GM21717 (cell line): ENCODE measurements at regions not wholly inside any gene's neighbourhood (a gene's known extent, or its start where the extent isn't known, plus 50 kb on each side); places are given as distances from the start of the nearest gene placed in this dataset.
"Not testable (repeated sequence)": the region's sequence is repeated elsewhere in the genome, so short reads cannot be mapped to it uniquely, and the experiment has no call there.

Experiments
- ATAC-seq: cut with Tn5 transposase; IDR thresholded peaks from one replicate; pipeline ENCODE4 v1.9.1; 2021; ENCODE audit warnings: mild to moderate bottlenecking, moderate library complexity; ENCODE audit not compliant: unreplicated experiment

DNA sequence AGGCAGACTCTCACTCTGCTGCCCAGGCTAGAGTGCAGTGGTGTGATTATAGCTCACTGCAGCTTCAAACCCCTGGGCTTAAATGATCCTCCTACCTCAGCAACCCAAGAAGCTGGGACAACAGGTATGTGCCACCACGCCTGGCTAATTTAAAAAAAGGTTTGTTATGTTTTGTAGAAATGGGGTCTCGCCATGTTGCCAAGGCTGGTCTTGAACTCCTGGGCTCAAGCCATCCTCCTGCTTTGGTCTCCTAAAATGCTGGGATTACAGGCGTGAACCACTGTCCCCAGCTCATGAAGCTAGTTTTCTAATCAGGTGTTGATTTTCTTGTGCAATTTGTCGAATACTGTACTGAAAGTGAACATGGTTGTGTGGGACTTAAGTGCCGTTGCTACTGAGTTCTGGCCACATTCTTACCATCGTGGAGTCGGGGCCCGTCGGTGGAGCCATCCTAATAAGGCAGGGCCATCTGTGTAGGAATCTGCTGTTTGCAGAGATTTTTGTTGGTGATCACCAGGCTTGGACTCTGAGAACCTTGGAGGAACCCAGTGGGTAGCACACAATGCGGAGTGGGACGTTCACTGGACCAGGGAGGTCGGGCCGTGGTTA is 193.2 kb downstream of the GOLGA6L6 start:
- no peak for ATAC-seq

DNA sequence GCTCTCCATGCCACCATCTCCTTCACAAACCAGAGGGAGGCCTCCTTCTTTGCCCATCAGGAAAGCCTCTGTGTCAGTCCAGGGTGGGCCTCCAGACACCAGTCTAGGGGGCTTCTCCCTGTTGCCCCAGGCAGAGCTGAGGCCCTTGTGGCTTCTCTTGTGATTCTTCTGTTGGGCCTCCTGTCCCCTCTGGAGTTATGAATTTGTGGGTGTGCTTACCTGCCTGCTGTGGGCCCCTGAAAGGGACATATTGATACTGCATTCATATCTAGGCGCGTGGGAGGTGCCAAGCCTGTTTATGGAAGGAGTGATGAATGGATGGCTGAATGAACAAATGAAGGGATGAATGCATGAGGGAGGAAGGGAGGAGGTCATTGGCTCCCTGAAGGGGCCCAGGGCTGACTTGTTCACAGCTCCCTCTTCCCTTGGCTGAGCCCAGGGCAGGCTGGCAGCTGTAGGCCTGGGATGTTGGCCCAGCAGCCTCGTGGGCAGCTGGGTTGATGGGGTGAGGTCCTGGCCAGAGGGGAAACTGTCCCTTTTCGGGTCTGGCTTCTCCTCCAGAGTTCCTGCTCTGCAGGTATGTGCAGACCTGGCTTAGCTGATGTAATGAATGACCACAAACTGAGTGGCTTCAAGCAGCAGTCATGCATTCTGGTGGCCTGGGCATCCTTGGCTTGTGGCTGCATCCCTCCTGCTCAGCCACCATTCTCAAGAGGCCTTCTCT is 195.4 kb downstream of the GOLGA6L6 start:
- no peak for ATAC-seq

DNA sequence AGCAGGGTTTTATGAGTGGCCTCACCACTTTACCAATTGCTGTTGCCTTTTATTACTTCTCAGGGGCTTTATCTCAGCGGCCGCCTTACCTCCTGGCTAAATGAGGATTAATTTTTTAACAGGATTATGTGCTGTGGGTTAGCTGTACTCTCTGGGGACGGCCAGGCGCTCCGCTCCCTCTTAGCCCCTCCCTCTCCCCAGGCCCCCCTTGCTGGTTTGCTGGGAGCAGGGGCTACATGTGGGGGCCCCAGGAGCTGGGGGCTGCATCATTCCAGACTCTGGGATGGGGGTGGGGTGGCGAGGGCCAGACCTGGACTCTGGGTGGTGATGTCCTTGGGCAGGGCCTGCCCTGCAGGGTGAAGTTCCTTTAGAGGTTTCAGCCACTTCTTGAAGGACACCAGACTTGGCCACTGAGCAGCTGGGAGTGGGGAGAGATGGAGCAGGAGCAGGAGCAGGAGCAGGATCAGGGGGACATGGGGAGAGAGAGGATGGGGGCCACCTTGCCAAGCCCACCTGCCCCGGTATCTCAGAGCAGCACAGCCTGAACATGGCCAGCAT is 196.1 kb downstream of the GOLGA6L6 start:
- no peak for ATAC-seq

DNA sequence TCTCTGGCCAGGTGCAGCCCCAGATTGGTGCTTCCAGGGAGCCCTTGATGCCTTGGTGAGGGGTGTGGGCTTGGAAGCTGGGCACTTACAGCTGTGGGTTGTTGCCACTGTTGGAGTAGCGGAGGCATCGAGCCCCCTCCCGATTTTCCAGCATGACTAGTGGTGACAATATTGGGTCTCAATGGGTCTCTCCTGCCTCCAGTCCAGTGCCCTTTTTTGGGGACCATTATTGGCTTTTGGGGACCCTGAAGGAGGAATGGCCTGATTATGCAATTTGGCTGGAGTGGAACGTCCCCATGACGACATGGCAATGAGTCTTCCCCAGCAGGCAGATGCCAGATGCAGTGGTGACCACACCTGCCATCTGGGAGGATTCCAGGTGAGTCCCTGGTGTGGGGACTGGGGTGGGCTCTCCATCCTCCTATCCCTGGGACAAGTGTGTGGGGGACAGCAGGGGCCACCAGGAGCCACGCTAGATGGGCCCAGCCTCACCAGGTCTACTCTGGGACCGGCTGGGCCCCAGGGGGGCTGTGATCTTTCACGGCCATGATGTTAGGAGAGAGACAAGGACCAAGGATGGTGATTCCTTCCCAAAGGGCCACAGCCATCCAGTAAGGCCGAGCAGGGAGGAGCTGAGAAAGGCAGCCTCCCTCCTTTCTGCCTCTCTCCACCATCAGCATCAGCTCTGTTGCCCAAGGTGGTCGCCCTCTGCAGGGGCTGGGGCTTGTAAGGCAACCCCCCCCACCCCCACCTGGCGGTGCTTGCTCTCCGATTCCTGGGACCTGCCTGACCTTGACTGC is 196.8 kb downstream of the GOLGA6L6 start:
- ATAC-seq = no peak

DNA sequence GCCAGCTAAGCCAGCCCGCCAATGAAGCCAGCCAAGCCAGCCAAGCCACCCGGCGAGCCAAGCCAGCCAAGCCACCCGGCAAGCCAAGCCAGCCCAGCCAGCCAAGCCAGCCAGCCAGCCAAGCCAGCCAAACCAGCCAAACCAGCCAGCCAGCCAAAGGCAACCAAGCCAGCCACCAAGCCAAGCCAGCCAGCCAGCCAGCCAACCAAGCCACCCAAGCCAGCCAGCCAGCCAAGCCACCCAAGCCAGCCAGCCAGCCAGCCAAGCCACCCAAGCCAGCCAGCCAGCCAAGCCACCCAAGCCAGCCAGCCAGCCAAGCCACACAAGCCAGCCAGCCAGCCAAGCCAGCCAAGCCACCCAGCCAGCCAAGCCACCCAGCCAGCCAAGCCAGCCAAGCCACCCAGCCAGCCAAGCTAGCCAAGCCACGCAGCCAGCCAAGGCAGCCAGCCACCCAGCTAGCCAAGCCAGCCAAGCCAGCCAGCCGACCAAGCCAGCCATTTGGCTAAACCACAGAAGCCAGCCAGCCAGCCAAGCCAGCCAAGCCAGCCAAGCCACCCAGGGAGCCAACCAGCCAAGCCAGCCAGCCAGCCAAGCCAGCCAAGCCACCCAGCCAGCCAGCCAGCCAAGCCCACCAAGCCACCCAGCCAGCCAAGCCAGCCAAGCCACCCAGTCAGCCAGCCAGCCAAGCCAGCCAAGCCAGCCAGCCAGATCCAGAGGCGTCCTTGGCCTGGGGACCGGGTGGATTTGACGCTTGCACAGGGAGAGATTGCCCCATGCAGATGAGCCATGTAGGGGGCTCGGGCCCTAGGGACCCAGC is 198.0 kb downstream of the GOLGA6L6 start:
- not testable (repeated sequence) for ATAC-seq

DNA sequence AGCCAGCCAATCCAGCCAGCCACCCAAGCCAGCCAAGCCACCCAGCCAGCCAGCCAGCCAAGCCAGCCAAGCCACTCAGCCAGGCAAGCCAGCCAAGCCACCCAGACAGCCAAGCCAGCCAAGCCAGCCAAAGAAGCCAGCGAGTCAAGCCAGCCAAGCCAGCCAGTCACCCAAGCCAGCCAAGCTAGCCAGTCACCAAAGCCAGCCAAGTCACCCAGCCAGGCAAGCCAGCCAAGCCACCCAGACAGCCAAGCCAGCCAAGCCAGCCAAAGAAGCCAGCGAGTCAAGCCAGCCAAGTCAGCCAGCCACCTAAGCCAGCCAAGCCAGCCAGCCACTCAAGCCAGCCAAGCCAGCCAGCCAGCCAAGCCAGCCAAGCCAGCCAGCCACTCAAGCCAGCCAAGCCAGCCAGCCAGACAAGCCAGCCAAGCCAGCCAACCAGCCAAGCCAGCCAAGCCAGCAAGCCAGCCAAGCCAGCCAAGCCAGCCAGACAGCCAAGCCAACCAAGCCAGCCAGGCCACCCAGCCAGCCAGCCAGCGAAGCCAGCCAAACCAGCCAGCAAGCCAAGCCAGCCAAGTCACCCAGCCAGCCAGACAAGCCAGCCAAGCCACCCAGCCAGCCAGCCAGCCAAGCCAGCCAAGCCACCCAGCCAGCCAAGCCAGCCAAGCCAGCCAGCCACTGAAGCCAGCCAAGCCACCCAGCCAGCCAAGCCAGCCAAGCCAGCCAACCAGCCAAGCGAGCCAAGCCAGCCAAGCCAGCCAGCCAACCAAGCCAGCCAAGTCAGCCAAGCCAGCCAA is 198.8 kb downstream of the GOLGA6L6 start:
- ATAC-seq = not testable (repeated sequence)

DNA sequence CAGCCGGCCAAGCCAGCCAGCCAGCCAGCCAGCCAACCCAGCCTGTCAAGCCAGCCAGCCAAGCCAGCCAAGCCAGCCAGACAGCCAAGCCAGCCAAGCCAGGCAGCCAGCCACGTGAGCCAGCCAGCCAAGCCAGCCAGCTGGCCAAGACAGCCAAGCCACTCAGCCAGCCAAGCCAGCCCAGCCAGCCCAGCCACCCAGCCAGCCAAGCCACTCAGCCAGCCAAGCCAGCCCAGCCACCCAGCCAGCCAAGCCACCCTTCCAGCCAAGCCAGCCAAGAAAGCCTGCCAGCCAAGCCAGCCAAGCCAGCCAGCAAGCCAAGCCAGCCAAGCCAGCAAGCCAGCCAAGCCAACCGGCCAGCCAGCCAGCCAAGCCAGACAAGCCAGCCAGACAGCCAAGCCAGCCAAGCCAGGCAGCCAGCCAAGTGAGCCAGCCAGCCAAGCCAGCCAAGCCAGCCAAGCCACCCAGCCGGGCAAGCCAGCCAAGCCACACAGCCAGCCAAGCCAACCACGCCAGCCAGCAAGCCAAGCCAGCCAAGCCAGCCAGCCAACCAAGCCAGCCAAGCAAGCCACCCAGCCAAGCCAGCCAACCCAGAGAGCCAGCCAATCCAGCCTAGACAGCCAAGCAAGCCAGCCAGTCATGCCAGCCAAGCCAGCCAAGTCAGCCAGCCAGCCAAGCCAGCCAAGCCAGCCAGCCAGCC is 199.5 kb downstream of the GOLGA6L6 start:
- ATAC-seq = no peak

DNA sequence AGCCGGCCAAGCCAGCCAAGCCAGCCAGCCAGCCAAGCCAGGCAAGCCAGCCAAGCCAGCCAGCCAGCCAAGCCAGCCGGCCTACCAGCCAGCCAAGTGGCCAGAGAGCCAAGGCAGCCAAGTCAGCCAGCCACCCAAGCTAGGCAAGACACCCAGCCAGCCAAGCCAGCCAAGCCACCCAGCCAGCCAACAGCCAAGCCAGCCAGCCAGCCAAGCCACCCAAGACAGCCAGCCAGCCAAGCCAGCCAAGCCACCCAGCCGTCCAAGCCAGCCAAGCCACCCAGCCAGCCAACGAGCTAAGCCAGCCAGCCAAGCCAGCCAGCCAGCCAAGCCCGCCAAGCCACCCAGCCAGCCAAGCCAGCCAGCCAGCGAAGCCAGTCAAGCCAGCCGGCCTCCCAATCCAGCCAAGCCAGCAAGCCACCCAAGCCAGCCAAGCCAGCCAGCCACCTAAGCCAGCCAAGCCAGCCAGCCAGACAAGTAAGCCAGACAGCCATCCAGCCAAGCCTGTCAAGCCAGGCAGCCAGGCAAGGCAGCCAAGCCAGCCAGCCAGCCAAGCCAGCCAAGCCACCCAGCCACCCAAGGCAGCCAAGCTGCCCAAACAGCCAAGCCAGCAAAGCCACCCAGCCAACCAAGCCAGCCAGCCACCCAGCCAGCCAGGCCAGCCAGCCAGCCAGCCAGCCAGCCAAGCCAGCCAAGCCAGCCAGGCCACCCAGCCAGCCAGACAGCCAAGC is 200.5 kb downstream of the GOLGA6L6 start:
- ATAC-seq = no peak

DNA sequence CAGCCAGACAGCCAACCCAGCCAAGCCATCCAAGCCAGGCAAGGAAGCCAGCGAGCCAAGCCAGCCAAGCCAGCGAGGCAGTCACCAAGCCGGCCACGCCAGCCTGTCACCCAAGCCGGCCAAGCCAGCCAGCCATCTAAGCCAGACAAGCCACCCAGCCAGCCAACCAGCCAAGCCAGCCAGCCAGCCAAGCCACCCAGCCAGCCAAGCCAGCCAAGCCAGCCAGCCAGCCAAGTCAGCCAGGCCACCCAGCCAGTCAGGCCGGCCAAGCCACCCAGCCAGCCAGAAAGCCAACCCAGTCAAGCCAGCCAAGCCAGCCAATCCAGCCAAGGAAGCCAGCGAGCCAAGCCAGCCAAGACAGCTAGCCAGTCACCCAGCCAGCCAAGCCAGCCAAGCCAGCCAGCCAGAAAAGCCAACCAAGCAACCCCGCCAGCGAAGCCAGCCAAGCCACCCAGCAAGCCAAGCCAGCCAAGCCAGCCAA is 201.2 kb downstream of the GOLGA6L6 start:
- ATAC-seq = no peak

DNA sequence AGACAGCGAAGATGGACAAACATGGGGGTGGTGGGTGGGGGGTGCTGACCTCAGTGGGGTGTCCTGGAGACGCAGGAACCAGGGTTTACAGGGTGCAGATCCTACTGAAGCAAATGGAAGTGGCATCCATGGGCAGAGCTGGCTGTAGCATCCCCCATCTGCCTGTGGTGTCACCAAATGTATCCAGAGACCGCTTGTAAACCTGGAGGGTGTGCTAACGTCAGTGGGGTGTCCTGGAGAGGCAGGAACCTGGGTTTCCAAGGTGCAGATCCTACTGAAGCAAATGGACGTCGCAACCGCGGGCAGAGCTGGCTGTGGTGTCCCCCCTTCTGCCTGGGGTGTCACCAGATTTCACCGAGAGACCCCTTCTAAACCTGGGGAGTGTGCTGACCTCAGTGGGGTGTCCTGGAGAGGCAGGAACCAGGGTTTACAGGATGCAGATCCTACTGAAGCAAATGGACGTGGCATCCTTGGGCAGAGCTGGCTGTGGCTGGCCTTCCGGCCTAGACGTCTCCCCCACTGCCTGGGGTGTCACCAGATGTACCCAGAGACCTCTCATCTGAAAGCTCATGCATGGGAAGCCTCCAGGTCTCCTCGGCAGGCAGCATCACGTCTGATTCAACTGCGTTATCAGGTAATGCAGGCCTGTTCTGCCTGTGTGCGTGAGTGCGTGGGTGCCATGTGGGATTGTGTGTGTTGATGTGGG is 202.4 kb downstream of the GOLGA6L6 start:
- not testable (repeated sequence) for ATAC-seq

DNA sequence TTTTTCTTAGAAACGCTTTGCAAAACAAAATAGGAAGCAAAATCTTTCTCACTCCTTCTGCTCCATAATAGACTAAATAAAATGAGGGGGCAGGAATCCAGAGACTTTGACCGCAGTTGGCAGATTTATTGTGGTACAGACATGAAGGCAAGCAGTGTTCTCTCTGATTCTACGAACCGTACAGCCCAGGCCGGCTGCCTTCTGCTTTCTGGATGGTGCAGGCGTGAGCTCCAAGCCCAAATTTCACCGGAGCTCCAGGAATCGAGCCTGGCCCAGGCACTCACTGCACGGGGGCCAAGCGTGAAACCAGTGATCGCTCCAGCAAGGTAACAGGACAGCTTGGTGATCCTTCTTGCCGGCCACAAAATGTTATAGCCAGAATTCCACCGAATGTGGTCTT is 202.9 kb downstream of the GOLGA6L6 start:
- ATAC-seq = not testable (repeated sequence)

DNA sequence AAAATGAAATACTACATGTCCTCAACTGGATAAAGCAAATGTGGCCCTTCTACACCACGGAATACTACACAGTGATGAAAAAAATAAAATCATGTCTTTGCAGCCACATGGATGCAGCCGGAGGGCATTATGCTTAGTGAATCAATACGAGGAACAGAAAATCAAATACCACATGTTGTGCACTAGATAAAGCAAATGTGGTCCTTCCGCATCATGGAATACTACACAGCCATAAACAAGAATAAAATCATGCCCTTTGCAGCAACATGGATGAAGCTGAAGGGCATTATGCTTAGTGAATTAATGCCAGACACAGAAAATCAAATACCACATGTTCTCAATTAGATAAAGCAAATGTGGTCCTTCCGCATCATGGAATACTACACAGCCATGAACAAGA is 204.4 kb downstream of the GOLGA6L6 start:
- not testable (repeated sequence) for ATAC-seq

DNA sequence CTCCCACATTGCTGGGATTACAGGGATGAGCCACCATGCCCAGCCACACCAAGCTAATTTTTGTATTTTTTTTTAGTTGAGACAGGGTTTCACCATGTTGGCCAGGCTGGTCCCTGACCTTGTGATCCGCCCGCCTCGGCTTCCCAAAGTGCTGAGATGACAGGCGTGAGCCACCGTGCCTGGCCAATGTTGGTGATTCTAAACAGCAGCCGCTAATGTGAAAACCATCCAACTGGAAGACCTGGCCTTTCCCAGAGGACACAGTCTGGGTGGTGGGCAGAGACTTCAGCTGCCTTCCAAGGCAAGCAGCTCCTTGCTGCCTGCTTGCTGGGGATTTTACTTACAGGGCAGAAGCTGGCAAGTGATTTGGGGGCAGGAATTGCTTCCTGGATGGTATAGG is 207.1 kb downstream of the GOLGA6L6 start:
- not testable (repeated sequence) for ATAC-seq

DNA sequence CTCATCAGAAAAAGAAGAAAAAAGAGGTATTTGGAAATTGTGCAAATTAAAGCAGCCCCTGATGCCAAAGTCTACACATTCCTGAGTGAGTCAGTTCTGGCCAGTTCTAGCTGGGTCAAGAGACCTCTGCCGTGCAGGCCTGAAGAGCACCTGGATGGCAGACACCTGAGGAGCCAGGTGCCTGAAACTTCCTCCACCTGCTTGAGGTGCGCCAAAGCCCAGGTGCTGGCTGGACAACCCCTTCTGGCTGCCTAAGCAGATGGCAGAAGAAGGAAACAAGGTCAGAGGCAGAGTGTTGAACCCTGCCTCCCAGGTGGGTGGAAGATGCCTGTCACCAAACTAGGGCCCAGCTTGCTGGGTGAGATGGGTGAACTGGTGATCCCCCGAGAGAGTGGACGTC is 215.8 kb downstream of the GOLGA6L6 start:
- not testable (repeated sequence) for ATAC-seq

DNA sequence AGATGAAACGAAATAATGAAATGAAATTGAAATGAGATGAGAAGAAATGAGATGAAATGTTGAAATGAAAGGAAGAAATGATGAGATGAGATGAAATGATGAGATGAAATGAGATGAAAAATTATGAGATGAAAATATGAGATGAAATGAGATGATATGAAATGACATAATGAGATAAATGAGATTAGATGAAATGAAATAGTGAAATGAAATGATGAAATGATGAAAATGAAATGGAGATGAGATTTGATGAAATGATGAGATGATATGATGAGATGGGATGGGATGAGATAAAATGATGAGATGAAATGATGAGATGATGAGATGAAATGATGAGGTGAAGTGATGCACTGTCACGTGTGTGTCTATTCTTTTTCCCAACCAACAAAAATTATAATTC is 224.5 kb downstream of the GOLGA6L6 start:
- ATAC-seq = not testable (repeated sequence)

DNA sequence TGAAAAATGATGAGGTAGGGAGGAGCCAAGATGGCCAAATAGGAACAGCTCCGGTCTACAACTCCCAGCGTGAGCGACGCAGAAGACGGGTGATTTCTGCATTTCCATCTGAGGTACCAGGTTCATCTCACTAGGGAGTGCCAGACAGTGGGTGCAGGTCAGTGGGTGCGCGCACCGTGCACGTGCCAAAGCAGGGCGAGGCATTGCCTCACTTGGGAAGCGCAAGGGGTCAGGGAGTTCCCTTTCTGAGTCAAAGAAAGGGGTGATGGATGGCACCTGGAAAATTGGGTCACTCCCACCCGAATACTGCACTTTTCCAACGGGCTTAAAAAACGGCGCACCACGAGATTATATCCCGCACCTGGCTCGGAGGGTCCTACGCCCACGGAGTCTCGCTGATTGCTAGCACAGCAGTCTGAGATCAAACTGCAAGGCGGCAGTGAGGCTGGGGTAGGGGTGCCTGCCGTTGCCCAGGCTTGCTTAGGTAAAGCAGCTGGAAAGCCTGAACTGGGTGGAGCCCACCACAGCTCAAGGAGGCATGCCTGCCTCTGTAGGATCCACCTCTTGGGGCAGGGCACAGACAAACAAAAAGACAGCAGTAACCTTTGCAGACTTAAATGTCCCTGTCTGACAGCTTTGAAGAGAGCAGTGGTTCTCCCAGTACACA is 230.5 kb downstream of the GOLGA6L6 start:
- not testable (repeated sequence) for ATAC-seq

DNA sequence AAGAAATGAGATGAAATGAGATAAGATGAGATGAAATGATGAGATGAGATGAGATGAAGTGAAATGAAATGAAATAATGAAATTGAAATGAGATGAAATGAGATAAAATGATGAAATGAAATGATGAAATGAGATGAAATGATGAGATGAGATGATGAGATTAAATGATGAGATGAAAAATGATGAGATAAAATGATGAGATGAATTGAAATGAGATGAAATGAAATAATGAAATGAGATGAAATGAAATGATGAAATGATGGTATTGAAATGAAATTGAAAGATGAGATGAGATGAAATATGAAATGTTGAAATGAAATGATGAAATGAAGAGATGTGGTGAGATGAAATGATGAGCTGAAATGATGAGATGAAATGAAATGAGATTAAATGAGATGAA is 231.0 kb downstream of the GOLGA6L6 start:
- ATAC-seq = no peak
